ENCODE measurements at regions not wholly inside any gene's neighbourhood (a gene's known extent, or its start where the extent isn't known, plus 50 kb on each side); places are given as distances from the start of the nearest gene placed in this dataset.

DNA sequence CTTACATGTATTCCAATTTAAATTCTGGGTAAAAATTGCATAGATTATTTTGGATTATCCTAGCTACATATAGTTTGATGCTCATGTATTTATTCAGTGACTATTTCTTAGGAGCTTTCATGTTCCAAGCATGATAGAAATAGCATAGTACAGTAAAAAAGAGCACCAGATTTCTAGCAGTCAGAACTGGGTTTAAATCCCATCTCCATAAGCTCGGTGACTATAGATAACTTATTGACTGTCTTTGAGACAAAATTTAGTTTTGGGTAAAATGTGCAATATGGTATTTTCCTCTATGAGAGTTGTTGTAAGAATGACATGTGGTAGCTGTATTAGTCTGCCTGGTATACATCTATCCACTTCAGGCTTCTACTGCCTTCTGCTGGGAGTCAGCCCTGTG, 889.6 kb downstream of the DTWD2 start:
- no peak for TF ChIP-seq POLR2A (IDR thresholded peaks at IDR 0.05)
- no peak for TF ChIP-seq POLR2AphosphoS5 (IDR thresholded peaks at IDR 0.05; ENCODE audit: insufficient read depth in 1 of 2, low read depth in 1 of 2)
- TF ChIP-seq CTCF (IDR thresholded peaks at IDR 0.05), result no peak
- Histone ChIP-seq H3K36me3 (no peaks in the 10 kb centered on the region), H3K27ac (no peak overlapping the region), H3K4me3 (no peak overlapping the region), H3K4me1 (no peaks in the 10 kb centered on the region), H3K27me3 (no peaks in the 10 kb centered on the region), H3K9me3 (no peaks in the 10 kb centered on the region)
- DNase-seq (ENCODE audit: extremely low spot score in 2 of 2), result no peak
- intact Hi-C loops (cut with DNase I), result no loop called here

- H3K27me3 ChIP-seq, result no peaks in the 10 kb centered on the region
- H3K4me3 ChIP-seq, result no peak overlapping the region
- TF ChIP-seq CTCF (IDR thresholded peaks at IDR 0.05) (no peak), POLR2AphosphoS5 (IDR thresholded peaks at IDR 0.05; ENCODE audit: insufficient read depth in 1 of 2, low read depth in 1 of 2) (no peak), POLR2A (IDR thresholded peaks at IDR 0.05) (no peak)
- intact Hi-C loops (cut with DNase I), result no loop called here
- DNase-seq (ENCODE audit: extremely low spot score in 2 of 2), result no peak
- H3K36me3 ChIP-seq, result no peaks in the 10 kb centered on the region
- H3K9me3 ChIP-seq, result no peaks in the 10 kb centered on the region
- no peak overlapping the region for H3K27ac ChIP-seq
- H3K4me1 ChIP-seq, result no peaks in the 10 kb centered on the region
Measured at GRCh38 chr5:118095115-118095514, 893.2 kb downstream of the DTWD2 start.

GRCh38 chr5:118088448-118088847, 899.9 kb downstream of the DTWD2 start:
- H3K4me1 ChIP-seq, result no peaks in the 10 kb centered on the region
- no peak overlapping the region for H3K4me3 ChIP-seq
- TF ChIP-seq POLR2A (IDR thresholded peaks at IDR 0.05) (no peak), CTCF (IDR thresholded peaks at IDR 0.05) (no peak), POLR2AphosphoS5 (IDR thresholded peaks at IDR 0.05; ENCODE audit: insufficient read depth in 1 of 2, low read depth in 1 of 2) (no peak)
- no peaks in the 10 kb centered on the region for H3K36me3 ChIP-seq
- no peak for DNase-seq (ENCODE audit: extremely low spot score in 2 of 2)
- no peak overlapping the region for H3K27ac ChIP-seq
- intact Hi-C loops (cut with DNase I), result no loop called here
- H3K27me3 ChIP-seq, result no peaks in the 10 kb centered on the region
- H3K9me3 ChIP-seq, result no peaks in the 10 kb centered on the region

GRCh38 chr5:118076490-118076889, 911.9 kb downstream of the DTWD2 start:
- intact Hi-C loops (cut with DNase I), result no loop called here
- DNase-seq (ENCODE audit: extremely low spot score in 2 of 2), result no peak
- Histone ChIP-seq H3K9me3 (no peaks in the 10 kb centered on the region), H3K4me1 (no peaks in the 10 kb centered on the region), H3K36me3 (no peaks in the 10 kb centered on the region), H3K27ac (no peak overlapping the region), H3K27me3 (no peaks in the 10 kb centered on the region), H3K4me3 (no peak overlapping the region)
- TF ChIP-seq POLR2A (IDR thresholded peaks at IDR 0.05), result no peak
- TF ChIP-seq CTCF (IDR thresholded peaks at IDR 0.05), result no peak
- TF ChIP-seq POLR2AphosphoS5 (IDR thresholded peaks at IDR 0.05; ENCODE audit: insufficient read depth in 1 of 2, low read depth in 1 of 2), result no peak

- H3K27ac ChIP-seq, result no peak overlapping the region
- no peak for DNase-seq (ENCODE audit: extremely low spot score in 2 of 2)
- no peaks in the 10 kb centered on the region for H3K9me3 ChIP-seq
- H3K36me3 ChIP-seq, result no peaks in the 10 kb centered on the region
- intact Hi-C loops (cut with DNase I), result no loop called here
- no peak overlapping the region for H3K4me3 ChIP-seq
- TF ChIP-seq POLR2A (IDR thresholded peaks at IDR 0.05), result no peak
- TF ChIP-seq POLR2AphosphoS5 (IDR thresholded peaks at IDR 0.05; ENCODE audit: insufficient read depth in 1 of 2, low read depth in 1 of 2), result no peak
- no peak for TF ChIP-seq CTCF (IDR thresholded peaks at IDR 0.05)
- H3K4me1 ChIP-seq, result no peaks in the 10 kb centered on the region
- no peaks in the 10 kb centered on the region for H3K27me3 ChIP-seq
Measured at GRCh38 chr5:118070041-118070440, 918.3 kb downstream of the DTWD2 start.

Measured in vagina (tissue), 2 donors.